Activated CD4-positive, alpha-beta T cell treated with anti-CD3 and anti-CD28 coated beads, Interleukin-2, Interleukin-6, amounts not matched to agents 100 ng/mL and 50 ng/mL, durations not matched to agents 16 hours and 8 hours (primary cell): ENCODE measurements at regions not wholly inside any gene's neighbourhood (a gene's known extent, or its start where the extent isn't known, plus 50 kb on each side); places are given as distances from the start of the nearest gene placed in this dataset.
"Not testable (repeated sequence)": the region's sequence is repeated elsewhere in the genome, so short reads cannot be mapped to it uniquely, and the experiment has no call there.

Experiments used
- DNase-seq: peaks from one replicate; pipeline ENCODE4 v3.0.0-alpha.2; 2020

DNA sequence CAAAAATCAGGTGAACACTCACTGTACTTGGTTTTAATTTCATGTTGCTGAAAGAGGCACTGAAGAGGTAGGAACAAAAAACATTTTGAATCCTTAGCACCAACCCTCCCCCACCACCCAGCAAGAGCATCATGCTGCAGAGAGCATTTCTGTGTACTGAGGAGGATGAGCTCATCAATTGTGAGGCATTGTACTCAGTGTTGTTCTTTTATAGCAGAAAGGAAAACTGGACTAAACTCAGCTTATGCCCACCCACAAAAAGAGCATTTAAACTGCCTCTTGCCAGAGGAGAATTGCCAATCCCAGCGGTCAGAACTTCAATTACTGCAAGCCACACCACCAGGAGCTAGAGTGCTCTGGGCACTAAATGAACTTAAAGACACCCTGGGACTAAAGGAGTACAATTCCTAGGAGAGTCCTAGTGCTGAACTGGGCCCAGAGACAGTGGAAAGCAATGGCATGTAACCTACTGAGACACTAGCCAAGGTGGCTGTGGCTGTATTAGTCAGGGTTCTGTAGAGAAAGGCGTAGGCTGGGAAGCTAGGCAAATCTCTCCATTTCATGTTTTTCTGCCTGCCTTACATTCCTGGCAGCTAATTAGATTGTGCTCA lies 280.7 kb upstream of the KLHL4 start:
- no peak for DNase-seq

DNA sequence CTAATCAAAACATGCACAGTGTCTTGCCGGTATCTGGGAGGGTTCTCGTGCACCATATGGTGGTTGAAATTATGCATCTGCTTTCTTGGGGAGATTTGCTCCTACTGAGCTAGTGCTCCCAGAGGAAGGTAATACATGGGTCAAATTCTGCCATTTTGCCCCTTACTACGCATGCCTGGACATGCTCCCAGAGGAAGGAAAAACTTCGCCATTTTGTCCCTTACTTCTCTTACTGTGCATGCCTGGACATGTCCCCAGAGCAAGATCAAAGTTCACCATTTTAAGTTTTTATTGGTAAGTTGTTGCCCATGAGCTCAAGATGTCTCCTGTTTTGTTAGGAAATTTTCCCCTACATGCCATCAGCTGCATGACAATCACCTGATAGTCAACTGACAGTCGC lies 252.1 kb upstream of the KLHL4 start:
- DNase-seq, result no peak

DNA sequence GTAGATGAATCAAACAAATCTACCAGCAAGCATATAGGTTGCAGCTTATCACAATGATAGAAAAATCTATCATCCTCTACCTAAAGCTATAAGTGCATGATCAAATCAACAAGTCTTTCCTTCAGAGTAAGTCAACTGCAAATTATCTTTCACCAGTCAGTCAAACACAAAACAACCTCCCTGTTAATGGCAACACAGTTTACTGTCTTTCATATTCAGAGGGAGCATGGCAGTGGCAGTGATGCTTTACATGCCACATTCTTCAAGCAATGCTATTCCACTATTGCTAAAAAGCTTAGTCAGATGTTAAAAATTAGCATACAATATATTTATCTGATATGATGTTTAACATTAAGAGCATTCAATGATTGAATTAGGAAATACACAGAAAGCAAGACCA lies 245.1 kb upstream of the KLHL4 start:
- no peak for DNase-seq

DNA sequence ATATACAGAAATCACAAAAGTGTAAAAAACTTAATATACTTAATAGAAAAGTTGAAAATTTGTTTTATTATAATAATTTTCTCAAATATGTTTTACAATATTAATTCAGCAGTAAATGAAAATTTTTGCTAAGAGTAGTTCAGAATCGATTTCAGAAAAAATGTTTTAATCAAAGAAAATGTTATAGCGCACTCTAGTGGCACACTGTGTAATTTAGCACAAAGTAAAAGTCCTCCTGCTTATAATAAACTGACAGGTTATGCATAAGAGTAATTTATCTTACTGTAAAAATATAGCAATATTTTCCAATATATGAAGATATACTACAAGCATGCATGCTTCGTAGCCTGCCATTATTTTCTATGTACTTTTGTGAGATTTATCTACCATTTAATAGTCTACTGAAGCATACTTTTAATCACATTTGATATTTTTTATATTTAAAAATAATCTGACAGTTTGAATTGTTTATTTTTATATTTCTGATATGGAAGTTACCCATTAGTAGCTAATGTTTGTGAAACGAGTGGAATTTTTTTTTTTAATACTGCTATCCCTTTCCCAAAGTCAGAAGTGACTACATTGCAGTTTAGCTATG lies 217.9 kb upstream of the KLHL4 start:
- DNase-seq, result peak; percentile 28

DNA sequence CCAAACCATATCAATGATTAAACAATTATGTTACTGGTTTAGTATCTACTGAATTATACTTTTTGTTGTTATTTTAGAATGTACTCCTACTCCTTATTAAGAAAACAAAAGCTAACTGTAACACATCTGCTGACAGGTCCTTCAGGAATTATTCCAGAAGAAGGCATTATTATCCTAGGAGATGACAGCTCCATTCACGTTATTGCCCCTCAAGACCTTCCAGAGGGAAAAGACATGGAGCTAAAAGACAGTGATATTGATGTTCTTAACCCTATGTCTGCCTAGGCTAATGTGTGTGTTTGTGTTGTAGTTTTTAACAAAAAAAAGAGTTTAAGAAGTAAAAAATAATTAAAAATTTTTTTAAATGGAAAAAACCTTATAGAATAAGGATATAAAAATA lies 206.8 kb upstream of the KLHL4 start:
- no peak for DNase-seq

DNA sequence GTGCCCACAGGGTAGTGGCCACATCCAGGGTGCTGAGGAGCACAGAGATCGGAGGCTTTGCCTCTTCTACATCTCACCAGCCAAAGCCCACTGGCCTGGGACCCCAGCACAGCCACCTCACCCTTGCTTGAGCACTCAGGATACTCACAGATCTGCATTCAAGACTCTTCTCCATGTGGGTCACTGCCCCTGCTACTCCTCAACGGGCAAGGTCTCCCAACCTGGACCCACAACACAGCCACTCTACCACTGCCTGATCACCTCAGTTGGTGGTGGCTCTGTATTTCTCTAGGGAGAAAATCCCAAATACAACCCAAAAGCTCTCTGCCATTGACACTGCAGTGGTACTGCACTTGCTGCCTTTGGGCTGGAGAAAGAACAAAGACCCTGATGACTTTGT lies 190.3 kb upstream of the KLHL4 start:
- no peak for DNase-seq

DNA sequence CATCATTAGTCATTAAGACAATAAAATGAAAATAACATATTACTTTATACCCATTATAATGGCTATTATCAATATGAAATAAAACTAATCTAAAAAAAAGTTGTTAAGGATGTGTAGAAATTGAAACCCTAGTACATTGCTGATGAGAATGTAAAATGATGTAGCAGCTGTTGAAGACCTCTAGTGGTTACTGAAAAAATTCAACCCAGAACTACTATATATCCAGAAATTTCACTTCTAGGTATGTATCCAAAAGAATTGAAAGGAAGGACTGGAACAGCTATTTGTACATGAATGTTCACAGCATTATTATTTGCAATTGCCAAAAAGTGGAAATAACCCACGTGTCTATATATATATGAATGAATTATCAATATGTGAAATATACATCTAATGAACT lies 180.3 kb upstream of the KLHL4 start:
- no peak for DNase-seq

DNA sequence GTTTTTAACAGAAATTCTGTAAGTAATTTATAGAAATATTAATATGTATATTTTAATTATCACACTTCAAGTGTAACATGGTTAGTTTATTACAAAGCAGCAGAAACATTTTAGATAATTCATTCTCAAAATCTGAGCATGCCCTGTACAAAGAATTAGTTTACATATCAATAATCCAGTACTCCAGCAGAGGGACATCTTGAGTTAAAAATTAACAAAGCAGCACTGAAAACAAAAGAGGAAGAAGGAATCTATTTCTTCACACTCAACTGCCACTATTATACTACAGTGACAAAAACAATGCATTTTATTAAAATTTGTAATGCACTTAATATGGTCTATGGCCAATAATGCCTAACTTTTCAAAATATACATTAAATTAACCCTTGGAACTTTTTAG lies 179.1 kb upstream of the KLHL4 start:
- DNase-seq, result no peak

DNA sequence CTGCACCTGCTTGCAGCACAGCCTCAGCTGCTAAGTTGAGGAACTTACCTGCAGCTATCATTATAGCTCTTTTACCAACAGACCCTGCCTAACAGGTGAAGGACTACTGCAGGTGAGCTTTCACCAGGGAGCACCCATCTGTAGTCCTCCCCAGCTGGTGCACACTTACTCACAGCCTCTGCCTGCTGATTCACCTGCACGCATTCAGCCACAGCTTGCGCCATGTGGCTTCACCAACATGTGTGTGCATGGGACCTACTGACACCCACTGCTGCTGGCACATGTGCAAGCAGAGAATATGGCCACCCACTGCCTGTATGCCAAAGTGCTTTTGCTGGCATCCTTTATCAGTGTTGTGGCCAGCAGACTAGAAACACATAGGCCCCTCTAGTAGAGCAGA lies 146.7 kb upstream of the KLHL4 start:
- DNase-seq, result no peak

DNA sequence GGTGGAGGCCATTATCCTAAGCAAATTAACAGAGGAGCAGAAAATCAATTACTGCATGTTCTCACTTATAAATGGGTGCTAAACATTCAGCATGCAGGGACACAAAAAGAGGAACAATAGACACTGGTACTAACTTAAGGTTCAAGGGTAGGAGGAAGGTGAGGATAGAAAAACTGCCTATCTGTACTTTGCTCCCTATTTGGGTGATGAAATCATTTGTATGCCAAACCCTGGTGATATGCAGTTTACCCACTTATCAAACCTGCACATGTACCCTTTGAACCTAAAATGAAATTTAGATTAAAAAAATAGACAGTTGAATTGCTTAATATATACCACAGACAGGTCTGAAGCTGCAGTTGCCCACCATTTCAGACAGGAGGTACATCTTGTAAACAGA lies 143.3 kb upstream of the KLHL4 start:
- DNase-seq, result no peak

DNA sequence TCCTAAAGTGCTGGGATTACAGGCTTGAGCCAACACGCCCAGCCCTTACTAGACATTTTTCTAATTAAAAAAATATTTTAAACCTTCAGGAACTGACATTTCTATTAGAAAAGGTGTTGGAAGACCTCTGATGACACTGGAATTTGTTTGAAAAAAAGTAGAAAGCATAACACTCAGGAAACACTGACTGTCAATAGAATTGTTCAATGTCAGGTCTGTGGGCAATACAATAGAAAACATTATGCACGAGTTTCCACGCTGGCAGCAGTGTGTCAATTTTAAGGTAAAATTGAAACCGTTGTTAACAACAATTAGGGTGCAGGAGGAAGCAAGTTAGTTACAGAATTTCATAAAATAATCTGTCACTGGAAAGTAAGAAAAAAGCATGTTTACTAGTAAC lies 140.7 kb upstream of the KLHL4 start:
- no peak for DNase-seq

DNA sequence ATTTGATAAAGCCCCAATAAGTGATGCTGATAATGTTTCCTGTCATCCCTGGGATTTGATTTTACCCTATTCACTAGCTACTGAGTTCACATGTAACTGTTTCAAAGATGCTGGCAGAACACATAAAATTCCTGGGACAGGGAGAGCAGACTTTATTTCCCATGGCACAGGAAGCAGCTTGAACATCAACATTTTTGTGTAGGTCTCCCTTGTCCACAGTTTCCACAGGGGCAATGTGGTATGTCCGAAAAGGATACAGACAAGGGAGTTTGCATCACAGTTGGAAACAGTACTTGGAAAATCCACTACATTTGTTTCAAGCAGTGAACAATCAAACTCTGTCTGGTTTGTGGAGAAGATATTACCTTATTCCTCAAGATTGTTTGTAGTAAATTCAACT lies 129.2 kb upstream of the KLHL4 start:
- no peak for DNase-seq

DNA sequence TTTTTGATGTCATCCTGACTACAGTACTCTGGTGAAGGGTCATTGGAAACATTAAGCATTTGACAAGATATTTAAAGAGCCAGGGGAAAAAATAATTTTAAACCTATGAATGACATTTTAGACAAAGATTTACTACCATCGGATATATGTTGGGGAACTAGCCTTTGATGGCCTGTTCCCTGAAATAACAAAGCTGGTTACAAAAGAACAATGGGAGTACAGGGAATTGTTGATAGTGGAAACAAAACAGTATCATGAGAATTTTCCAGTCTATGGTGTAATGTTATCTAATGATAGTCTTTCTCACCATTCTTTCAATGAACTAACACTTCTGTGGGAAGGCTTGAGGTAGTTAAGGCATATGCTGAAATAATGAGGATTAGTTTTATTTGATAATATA lies 125.9 kb upstream of the KLHL4 start:
- DNase-seq, result no peak

DNA sequence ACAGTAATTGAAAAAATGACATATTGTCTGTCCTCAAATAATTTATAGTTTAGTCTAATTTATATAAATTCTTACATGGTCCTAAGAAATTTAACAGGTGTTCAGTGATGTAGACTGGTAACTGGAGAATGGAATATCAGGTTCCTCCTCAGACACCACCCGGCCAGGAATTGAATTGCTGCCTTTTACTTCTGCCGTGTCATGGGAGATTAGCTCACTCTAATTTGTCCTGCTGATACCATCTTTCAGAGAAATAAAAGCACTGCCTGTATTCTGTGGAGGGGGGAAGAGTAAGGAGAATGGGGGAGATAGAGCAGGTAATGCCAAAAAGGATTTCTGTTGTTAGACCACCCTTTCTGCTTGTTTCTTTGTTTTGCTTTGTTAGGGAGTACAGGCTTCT lies 125.2 kb upstream of the KLHL4 start:
- no peak for DNase-seq

DNA sequence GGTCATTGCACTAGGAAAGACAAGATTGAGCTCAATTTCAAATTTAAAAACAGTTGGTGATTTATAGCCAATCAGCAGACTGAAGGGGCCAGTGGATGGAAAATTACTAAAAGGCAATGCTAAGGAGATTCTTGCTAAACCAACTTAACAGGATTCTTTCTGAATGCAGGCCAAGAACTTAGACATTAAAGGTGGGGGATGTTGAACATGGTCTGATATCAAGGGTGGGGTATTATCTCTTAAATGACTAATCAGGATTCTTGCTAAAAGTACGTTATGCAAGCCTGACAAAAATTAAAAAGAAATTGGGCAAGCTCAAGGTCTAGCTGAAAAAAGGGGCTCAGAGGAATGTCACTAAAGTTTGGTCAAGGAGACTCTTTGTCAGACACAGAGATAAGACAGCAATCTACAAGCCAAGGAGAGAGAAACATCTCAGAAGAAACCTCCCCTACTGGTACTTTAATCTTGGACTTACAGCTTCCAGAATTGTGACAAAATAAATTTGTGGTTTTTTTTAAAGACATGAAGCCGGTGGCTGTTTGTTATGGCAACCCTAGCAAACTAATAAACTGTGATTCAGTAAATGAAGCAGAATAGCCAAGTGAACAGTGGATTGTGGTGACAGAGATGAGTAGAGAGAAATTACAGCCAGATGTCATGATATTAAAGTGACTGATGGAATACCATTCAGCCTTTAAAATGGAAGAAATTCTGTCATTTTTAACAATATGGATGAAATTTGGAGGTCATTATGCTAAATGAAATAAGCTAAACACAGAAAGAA lies 120.3 kb upstream of the KLHL4 start:
- DNase-seq, result no peak

DNA sequence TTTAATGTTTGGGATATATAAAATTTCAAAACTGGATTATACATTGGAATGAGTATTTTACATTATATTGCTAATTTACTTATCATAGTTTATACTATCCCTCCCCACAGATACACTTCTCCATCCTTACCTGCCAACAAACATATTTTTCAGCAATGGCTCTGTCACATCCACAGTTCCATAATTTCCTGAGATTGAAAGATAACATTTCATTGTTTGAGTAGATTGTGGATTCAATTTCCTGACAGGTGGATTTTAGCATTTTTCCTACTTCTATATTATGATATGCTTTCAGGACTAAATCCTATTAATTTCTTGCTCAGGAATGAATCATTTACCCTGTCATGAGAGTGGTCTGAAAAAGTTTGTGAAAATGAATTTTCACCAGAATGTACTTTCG lies 115.3 kb upstream of the KLHL4 start:
- no peak for DNase-seq

DNA sequence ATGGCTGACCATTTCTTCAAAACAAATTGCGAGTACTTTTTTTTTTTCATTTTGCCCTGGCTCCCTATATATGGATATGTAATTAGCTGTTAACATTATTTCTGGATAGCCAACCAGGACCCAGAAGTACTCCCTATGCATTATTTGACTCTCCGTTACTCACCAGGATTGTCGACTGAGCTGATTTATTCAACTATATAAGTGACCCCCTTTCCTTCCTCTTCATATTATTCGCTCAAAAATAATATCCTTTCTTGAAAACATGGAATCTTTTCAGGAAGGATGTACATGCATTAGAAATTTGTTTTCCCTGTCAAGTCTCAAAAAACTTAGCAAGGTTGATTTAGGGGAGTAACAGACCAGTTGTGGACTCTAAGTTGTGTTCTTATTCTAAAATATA lies 114.1 kb upstream of the KLHL4 start:
- no peak for DNase-seq

DNA sequence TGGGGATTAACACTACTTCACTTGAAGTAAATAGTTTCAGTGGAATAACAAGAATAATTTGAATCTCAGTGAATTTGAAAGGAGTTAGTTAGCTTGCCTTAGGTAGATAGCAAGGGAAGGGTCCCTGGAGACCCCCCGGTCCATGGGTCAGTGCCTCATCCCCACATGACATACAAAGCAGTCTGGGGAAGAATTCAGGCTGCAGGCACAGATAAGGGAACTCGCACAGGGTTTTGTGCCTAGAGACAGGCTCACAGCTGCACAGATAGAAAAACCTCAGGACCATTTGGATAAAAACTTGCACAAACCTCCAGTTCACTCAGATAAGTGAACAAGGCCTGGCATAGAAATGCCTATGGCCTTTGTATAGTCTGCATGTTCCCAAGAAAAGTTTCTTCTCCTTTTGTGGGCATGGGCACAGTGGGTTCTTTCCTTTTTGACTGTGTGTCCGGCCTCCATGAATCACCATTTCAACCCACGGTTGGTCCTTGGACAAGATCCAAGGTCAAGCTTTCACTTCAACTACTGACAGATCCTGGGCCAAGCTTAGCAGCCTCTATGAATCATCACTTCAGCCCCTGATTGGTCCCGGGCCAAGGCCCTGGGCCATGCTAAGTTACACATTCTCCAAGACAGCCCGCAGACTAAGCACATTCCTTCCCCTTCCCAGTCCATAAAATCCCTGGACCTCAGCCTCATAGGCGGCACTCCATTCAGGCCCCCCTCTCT lies 108.3 kb upstream of the KLHL4 start:
- DNase-seq, result no peak

DNA sequence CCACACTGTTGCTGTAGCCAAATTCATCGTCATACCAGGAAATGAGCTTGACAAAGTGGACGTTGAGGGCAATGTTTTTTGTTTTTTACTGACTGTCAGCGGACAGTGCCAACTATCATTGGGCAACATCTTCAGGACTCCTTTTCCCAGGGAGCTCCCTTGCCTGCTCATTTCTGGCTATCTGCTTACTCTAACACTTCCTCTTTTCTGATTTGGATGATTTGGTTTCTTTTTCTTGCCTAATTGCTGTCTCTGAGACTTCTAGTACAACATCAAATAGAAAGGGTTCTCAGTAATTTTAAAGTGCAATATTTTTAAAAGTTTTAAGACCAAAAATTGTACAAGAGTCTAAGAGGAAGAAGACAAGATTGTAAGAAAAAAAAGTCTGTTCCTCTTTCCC lies 92.0 kb upstream of the KLHL4 start:
- DNase-seq, result no peak

DNA sequence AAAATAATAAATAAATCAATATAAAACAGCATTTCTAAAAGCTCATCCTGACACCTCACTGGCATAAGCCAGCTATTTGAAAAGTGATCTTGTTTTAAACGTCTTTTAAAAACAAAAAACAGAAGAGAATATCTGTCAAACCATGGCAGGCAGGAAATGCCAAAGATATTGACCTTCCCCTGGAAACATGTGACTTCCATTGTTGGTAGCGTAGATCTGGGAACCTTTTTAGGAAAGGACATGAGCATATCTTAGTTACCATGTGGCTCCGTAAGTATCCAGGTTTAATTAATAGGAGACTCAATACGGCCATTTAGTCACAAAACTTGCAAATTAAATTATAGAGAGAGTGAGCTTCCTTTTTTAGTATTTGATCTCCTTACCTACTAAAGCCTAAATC lies 83.0 kb upstream of the KLHL4 start:
- no peak for DNase-seq

DNA sequence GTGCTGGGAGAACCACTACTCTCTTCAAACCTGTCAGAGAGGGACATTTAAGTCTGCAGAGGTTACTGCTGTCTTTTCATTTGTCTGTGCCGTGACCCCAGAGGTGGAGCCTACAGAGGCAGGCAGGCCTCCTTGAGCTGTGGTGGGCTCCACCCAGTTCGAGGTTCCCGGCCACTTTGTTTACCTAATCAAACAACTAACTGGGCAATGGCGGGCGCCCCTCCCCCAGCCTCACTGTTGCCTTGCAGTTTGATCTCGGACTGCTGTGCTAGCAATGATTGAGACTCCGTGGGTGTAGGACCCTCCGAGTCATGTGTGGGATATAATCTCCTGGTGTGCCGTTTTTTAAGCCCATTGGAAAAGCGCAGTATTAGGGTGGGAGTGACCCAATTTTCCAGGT lies 69.0 kb upstream of the KLHL4 start:
- DNase-seq, result not testable (repeated sequence)

DNA sequence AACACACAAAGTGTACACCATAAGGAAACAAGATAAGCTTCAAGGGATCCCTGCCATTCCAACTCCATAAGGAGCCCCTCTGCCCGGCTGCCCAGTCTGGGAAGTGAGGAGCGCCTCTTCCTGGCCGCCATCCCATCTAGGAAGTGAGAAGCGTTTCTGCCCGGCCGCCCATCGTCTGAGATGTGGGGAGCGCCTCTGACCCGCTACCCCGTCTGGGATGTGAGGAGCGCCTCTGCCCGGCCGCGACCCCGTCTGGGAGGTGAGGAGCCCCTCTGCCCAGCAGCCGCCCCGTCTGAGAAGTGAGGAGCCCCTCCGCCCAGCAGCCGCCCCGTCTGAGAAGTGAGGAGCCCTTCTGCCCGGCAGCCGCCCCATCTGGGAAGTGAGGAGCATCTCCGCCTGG lies 51.8 kb upstream of the KLHL4 start:
- not testable (repeated sequence) for DNase-seq
